ENCODE measurements at regions not wholly inside any gene's neighbourhood (a gene's known extent, or its start where the extent isn't known, plus 50 kb on each side); places are given as distances from the start of the nearest gene placed in this dataset.
A peak's percentile ranks its signal among the peaks of the same experiment; 100 is the strongest.

DNA sequence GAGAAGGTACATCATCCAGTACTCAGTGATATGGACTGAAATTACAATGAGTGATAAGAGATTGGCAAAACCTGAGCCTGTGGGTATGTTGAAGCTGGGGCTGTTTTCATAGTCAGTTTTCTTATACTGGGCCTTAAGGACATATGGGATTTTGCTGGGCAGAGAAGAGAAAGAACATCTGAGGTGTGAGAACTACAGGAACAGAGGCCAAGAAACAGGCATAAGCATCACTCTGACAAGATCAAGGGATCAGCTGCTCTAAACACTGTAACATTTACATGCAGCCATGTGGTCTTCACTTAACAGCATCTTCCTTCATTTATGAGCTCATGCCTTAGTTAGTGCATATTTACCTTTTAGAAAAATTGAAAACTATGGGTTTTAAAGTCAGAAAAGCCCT, 220.0 kb downstream of the TRIM36 start:
- Histone ChIP-seq H3K4me3 (no peak overlapping the region), H3K27me3 (no peaks in the 10 kb centered on the region)
- TF ChIP-seq POLR2A (IDR thresholded peaks at IDR 0.05): no peak
- TF ChIP-seq, protein P1, sequence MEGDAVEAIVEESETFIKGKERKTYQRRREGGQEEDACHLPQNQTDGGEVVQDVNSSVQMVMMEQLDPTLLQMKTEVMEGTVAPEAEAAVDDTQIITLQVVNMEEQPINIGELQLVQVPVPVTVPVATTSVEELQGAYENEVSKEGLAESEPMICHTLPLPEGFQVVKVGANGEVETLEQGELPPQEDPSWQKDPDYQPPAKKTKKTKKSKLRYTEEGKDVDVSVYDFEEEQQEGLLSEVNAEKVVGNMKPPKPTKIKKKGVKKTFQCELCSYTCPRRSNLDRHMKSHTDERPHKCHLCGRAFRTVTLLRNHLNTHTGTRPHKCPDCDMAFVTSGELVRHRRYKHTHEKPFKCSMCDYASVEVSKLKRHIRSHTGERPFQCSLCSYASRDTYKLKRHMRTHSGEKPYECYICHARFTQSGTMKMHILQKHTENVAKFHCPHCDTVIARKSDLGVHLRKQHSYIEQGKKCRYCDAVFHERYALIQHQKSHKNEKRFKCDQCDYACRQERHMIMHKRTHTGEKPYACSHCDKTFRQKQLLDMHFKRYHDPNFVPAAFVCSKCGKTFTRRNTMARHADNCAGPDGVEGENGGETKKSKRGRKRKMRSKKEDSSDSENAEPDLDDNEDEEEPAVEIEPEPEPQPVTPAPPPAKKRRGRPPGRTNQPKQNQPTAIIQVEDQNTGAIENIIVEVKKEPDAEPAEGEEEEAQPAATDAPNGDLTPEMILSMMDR (IDR thresholded peaks at IDR 0.05): no peak

DNA sequence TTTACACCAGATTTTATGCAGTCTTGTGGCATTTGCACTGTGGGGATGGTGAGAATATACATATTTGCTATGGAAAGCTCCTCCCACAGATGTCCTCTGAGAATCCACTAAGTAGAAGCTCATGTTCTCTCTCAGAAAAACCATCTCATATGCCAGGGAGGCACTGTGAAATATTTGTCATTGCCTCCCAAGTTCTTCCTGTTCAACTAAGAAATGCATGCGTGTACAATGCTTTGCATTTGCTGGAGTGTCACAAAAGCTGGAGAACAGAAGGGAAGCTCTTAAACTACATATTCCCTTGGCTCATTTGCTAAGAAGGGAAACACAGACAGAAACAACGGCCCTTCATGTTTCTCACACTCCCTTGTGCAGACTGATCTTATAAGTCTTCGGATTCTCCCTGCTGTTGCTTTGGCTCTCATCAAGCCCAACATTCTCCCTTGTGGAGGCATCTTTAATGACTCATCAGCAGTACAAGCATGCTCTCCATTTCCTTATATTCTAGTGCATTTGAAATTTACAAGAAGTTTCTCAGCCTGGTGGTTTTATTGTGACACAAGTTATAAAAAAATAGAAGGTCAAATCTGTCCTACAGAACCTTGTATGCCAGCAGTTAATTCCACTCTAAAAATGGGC, 220.6 kb downstream of the TRIM36 start:
- TF ChIP-seq, protein P1 (IDR thresholded peaks at IDR 0.05): no peak
- no peak for TF ChIP-seq POLR2A (IDR thresholded peaks at IDR 0.05)
- 81 to 92% (median 84%) methylated on average over 3 of the region's 3 CpGs for WGBS, 4 donors
- DNase-seq: no peak
- Histone ChIP-seq H3K36me3 (replicated peaks in 1 of 2) (no peaks in the 10 kb centered on the region), H3K9me3 (replicated peaks in 1 of 3) (no peaks in the 10 kb centered on the region), H3K4me3 (no peak overlapping the region), H3K4me1 (replicated peaks in 1 of 2) (peaks cover 8 to 9% of the 10 kb centered on the region in 2 donors), H3K27ac (no peak overlapping the region), H3K27me3 (no peaks in the 10 kb centered on the region)
- intact Hi-C loops (cut with DNase I): no loop called here

More for the DNA sequence above, 220.0 kb downstream of the TRIM36 start:
- DNase-seq: no peak
- H3K27ac ChIP-seq: no peak overlapping the region
- no peaks in the 10 kb centered on the region for H3K9me3 ChIP-seq (replicated peaks in 1 of 3)
- intact Hi-C loops (cut with DNase I): no loop called here
- H3K4me1 ChIP-seq (replicated peaks in 1 of 2): peaks cover 8 to 9% of the 10 kb centered on the region in 2 donors
- H3K36me3 ChIP-seq (replicated peaks in 1 of 2): no peaks in the 10 kb centered on the region

DNA sequence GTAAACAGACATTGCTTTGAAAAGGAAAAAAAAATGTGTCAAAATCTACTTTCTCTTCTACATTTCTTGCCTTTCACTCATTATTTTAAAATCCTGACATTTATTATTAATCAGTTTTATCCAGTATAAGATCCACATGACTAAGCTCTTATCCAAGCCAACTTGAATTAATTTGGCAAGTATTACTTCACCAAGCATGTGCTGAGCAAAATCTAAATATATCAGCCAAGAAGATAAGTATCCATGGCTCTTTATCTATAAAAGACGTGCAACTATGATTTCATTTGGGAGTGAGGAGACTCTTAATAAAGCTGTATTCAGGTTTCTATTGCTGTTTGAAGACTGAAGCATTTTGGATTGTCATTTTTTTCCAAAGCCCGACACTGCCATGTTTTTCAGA, 221.3 kb downstream of the TRIM36 start:
- H3K9me3 ChIP-seq (replicated peaks in 1 of 3): no peaks in the 10 kb centered on the region
- H3K4me1 ChIP-seq (replicated peaks in 1 of 2): peaks cover 8 to 9% of the 10 kb centered on the region in 2 donors
- intact Hi-C loops (cut with DNase I): no loop called here
- no peak overlapping the region for H3K4me3 ChIP-seq
- no peak for DNase-seq
- H3K36me3 ChIP-seq (replicated peaks in 1 of 2): no peaks in the 10 kb centered on the region
- TF ChIP-seq, protein P1 (IDR thresholded peaks at IDR 0.05): no peak
- TF ChIP-seq POLR2A (IDR thresholded peaks at IDR 0.05): no peak
- WGBS, 4 donors: 41 to 53% (median 42%) methylated on average over 2 of the region's 2 CpGs
- peak overlapping the region in 2 of 5 donors; percentile 3 to 22 for H3K27ac ChIP-seq
- no peaks in the 10 kb centered on the region for H3K27me3 ChIP-seq

DNA sequence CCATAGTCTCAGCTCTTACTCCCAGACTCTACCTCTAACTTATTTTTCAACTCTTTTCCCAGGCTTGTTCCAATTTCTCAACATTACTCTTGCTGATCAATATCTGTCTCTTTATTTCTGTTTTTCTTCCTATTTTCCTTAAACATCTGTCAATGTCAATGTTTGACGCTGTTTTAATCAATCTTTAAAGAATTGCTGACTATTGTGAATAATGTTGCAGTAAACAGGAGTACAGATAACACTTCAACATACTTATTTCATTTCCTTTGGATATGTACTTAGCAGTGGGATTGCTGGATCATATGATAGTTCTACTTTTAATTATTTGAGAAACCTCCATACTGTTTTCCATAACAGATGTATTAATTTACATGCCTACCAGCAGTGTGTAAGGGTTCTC, 229.0 kb downstream of the TRIM36 start:
- 57 to 72% (median 67%) methylated on average over 1 of the region's 1 CpG for WGBS, 4 donors
- H3K9me3 ChIP-seq (replicated peaks in 1 of 3): peaks cover 0 to 3% (median 0%) of the 10 kb centered on the region in 3 donors
- DNase-seq: no peak
- TF ChIP-seq POLR2A (IDR thresholded peaks at IDR 0.05): no peak
- TF ChIP-seq, protein P1 (IDR thresholded peaks at IDR 0.05): no peak
- H3K4me1 ChIP-seq (replicated peaks in 1 of 2): no peaks in the 10 kb centered on the region
- intact Hi-C loops (cut with DNase I): no loop called here
- H3K36me3 ChIP-seq (replicated peaks in 1 of 2): no peaks in the 10 kb centered on the region
- H3K4me3 ChIP-seq: no peak overlapping the region
- H3K27ac ChIP-seq: no peak overlapping the region
- H3K27me3 ChIP-seq: no peaks in the 10 kb centered on the region
